GM23338 (cell line): ENCODE measurements at regions not wholly inside any gene's neighbourhood (a gene's known extent, or its start where the extent isn't known, plus 50 kb on each side); places are given as distances from the start of the nearest gene placed in this dataset.

ENCODE experiments used
- ATAC-seq: fragments of 200-7000 bp; cut with Tn5 transposase; 3 replicates; pipeline ENCODE4 v1.9.1; 2020
- DNase-seq: peaks from one replicate; pipeline ENCODE4 v3.0.0-alpha.2; 2015; ENCODE audit warnings: low spot score
- H2AFZ ChIP-seq: fragments of 200-600 bp; sonication (generic); 2 replicates; pipeline ENCODE4 v1.8.0; 2016; ENCODE audit warnings: antibody characterized with exemption, mild to moderate bottlenecking, moderate library complexity
- H3F3A ChIP-seq: fragments of 200-600 bp; sonication (generic); replicated peaks from 2 replicates; pipeline ENCODE4 v1.8.0; 2017; ENCODE audit warnings: antibody characterized with exemption, mixed run types, low read depth
- H3K27ac ChIP-seq: fragments of 200-600 bp; sonication (generic); 2 replicates; pipeline ENCODE4 v1.6.1; 2016; ENCODE audit warnings: low read depth
- H3K27me3 ChIP-seq: fragments of 200-600 bp; sonication (generic); 2 replicates; pipeline ENCODE4 v1.8.0; 2016; ENCODE audit warnings: mild to moderate bottlenecking, mixed run types, moderate library complexity; ENCODE audit not compliant: insufficient read depth
- H3K36me3 ChIP-seq: fragments of 200-600 bp; sonication (generic); 2 replicates; pipeline ENCODE4 v1.8.0; 2016; ENCODE audit warnings: mild to moderate bottlenecking; ENCODE audit not compliant: insufficient read depth
- H3K4me1 ChIP-seq: fragments of 200-600 bp; sonication (generic); 2 replicates; pipeline ENCODE4 v1.8.0; 2016; ENCODE audit warnings: mild to moderate bottlenecking, moderate library complexity; ENCODE audit not compliant: insufficient read depth
- H3K4me2 ChIP-seq: fragments of 200-600 bp; sonication (generic); 2 replicates; pipeline ENCODE4 v1.7.1; 2017; ENCODE audit warnings: mixed run types
- H3K4me3 ChIP-seq: fragments of 200-600 bp; sonication (generic); 2 replicates; pipeline ENCODE4 v1.6.1; 2016; ENCODE audit warnings: mixed run types
- H3K79me2 ChIP-seq: fragments of 200-600 bp; sonication (generic); replicated peaks from 2 replicates; pipeline ENCODE4 v1.8.0; 2017; ENCODE audit warnings: mild to moderate bottlenecking; ENCODE audit not compliant: insufficient read depth
- H3K9me2 ChIP-seq: fragments of 200-600 bp; sonication (generic); 2 replicates; pipeline ENCODE4 v1.8.0; 2017; ENCODE audit not compliant: insufficient read depth
- H4K20me1 ChIP-seq: fragments of 200-600 bp; sonication (generic); replicated peaks from 2 replicates; pipeline ENCODE4 v1.8.0; 2017; ENCODE audit warnings: mild to moderate bottlenecking; ENCODE audit not compliant: insufficient read depth
- H3K27ac Mint-ChIP-seq: 2 replicates; pipeline ENCODE4 v1.8.0; 2020; ENCODE audit warnings: inconsistent platforms, mild to moderate bottlenecking, moderate library complexity, mixed read lengths
- H3K27me3 Mint-ChIP-seq: 3 replicates; pipeline ENCODE4 v1.8.0; 2022; ENCODE audit warnings: low read depth, mild to moderate bottlenecking, moderate library complexity, mixed read lengths, inconsistent platforms; ENCODE audit not compliant: insufficient read depth, poor library complexity
- H3K36me3 Mint-ChIP-seq: 3 replicates; pipeline ENCODE4 v1.8.0; 2021; ENCODE audit warnings: low read depth, mild to moderate bottlenecking, inconsistent platforms, moderate library complexity, mixed read lengths
- H3K4me1 Mint-ChIP-seq: 3 replicates; pipeline ENCODE4 v1.8.0; 2020; ENCODE audit warnings: mild to moderate bottlenecking, inconsistent platforms, mixed read lengths
- H3K4me3 Mint-ChIP-seq: 3 replicates; pipeline ENCODE4 v1.8.0; 2021; ENCODE audit warnings: moderate library complexity, mild to moderate bottlenecking, inconsistent platforms, mixed read lengths
- H3K9me3 Mint-ChIP-seq: 3 replicates; pipeline ENCODE4 v1.8.0; 2020; ENCODE audit warnings: moderate library complexity, mild to moderate bottlenecking, inconsistent platforms, mixed read lengths
- CREB1 ChIP-seq: fragments of 250-450 bp; sonication (Bioruptor Pico); IDR thresholded peaks from 2 replicates; pipeline ENCODE4 v1.5.0; 2020; ENCODE audit warnings: low read depth, mild to moderate bottlenecking, moderate library complexity
- EZH2 ChIP-seq: fragments of 200-600 bp; sonication (generic); IDR thresholded peaks from one replicate; pipeline ENCODE4 v1.8.0; 2017; ENCODE audit warnings: antibody characterized with exemption, mild to moderate bottlenecking, low read depth; ENCODE audit not compliant: unreplicated experiment
- EZH2phosphoT487 ChIP-seq: fragments of 200-600 bp; sonication (generic); IDR thresholded peaks from one replicate; pipeline ENCODE4 v1.8.1; 2018; ENCODE audit warnings: antibody characterized with exemption; ENCODE audit not compliant: unreplicated experiment
- JUNB ChIP-seq: IDR thresholded peaks from one replicate; pipeline ENCODE4 v1.6.1; 2016; ENCODE audit warnings: antibody characterized with exemption; ENCODE audit not compliant: unreplicated experiment
- NANOG ChIP-seq: IDR thresholded peaks from 2 replicates; pipeline ENCODE4 v1.6.1; 2016; ENCODE audit warnings: antibody characterized with exemption, borderline replicate concordance
- POLR2AphosphoS5 ChIP-seq: IDR thresholded peaks from 2 replicates; pipeline ENCODE4 v1.6.1; 2016; ENCODE audit warnings: antibody characterized with exemption, low read depth
- STAT1 ChIP-seq: IDR thresholded peaks from one replicate; pipeline ENCODE4 v1.6.1; 2016; ENCODE audit warnings: antibody characterized with exemption; ENCODE audit not compliant: unreplicated experiment
- ZNF114 ChIP-seq: fragments of 250-450 bp; sonication (Bioruptor Pico); IDR thresholded peaks from 2 replicates; pipeline ENCODE4 v1.5.0; 2020; ENCODE audit warnings: mild to moderate bottlenecking, moderate library complexity
- ZNF331 ChIP-seq: fragments of 250-450 bp; sonication (Bioruptor Pico); IDR thresholded peaks from 2 replicates; pipeline ENCODE4 v1.5.0; 2020; ENCODE audit warnings: low read depth, mild to moderate bottlenecking, moderate library complexity
- TF ChIP-seq, protein P1 (sequence below): IDR thresholded peaks from 2 replicates; pipeline ENCODE4 v1.6.1; 2016; ENCODE audit warnings: antibody characterized with exemption
- TF ChIP-seq, protein P2 (sequence below), 2 experiments: fragments of 200-600 bp in 1 of 2; sonication (generic) in 1 of 2; conservative IDR thresholded peaks; 2 replicates each; pipeline versions ENCODE4 v1.5.1 to v1.6.1; 2016 to 2017; ENCODE audit warnings: antibody characterized with exemption in 2 of 2, low read depth in 2 of 2, mild to moderate bottlenecking in 2 of 2, moderate library complexity in 1 of 2
- TF ChIP-seq, protein P3 (sequence below): IDR thresholded peaks from one replicate; pipeline ENCODE4 v1.6.1; 2018; ENCODE audit warnings: antibody characterized with exemption; ENCODE audit not compliant: unreplicated experiment
- TF ChIP-seq, protein P4 (sequence below): fragments of 250-450 bp; sonication (Bioruptor Pico); IDR thresholded peaks from 2 replicates; pipeline ENCODE4 v1.5.0; 2020; ENCODE audit warnings: mild to moderate bottlenecking, moderate library complexity

DNA sequence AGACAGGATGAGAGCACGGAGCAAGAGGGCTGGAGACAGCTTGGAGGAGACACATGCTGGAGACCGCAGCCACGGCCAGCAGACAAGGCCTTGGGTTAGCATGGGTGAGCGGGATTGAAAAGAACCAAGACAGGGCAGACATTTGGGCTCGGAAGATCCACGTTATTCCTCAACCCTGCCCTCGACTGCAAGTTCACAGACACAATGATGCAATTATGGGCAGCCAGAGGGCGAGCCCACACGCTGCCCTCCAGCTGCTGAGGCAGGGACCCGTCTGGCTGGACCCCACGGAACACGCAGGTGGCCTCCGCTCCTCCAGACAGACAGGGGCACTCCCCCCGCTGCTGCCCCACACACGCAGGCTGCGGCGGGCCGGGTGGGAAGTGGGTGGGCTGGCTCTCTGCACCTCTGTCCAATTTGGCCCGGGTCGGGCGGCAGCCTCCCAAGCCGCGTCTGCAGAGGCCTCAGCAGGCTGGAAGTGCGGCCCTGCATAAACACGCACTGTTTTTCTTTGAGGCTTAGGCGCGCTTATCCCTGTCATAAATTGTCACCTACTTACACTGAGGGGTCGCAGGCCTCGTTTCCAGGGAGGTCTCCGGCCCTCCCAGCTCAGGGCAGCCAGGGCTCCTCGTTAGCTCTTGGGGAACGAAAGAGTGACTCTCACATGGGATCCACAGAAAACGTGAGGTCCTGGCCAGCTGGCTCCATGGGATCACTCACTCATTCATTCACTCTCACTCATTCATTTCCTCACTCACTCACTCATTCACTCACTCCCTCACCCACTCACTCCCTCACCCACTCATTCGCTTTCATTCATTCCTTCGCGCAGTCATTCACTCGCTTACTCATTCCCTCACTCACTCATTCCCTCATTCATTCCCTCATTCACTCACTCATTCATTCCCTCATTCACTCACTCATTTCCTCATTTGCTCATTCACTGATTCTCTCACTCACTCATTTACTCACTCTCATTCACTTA, 303.9 kb downstream of the C16orf95 start:
- Mint-ChIP-seq H3K4me1 (0 out of 3 replicates have a peak, but pooled peaks cover 3% of the 10 kb centered on the region), H3K4me3 (no peak overlapping the region), H3K36me3 (no peaks in the 10 kb centered on the region), H3K27me3 (no peaks in the 10 kb centered on the region), H3K27ac (no peak overlapping the region), H3K9me3 (no peaks in the 10 kb centered on the region)
- Histone ChIP-seq H4K20me1 (no peaks in the 10 kb centered on the region), H3K36me3 (no peaks in the 10 kb centered on the region), H3K4me2 (no peak overlapping the region), H2AFZ (peak overlapping the region; percentile 66; the same call in 1 of the 2 replicates), H3K27me3 (no peaks in the 10 kb centered on the region), H3K9me2 (0 out of 2 replicates have a peak, but pooled peaks cover 2% of the 10 kb centered on the region), H3K27ac (no peak overlapping the region), H3F3A (no peaks in the 10 kb centered on the region), H3K4me1 (no peaks in the 10 kb centered on the region), H3K4me3 (no peak overlapping the region), H3K79me2 (no peaks in the 10 kb centered on the region)
- TF ChIP-seq EZH2phosphoT487 (no peak), STAT1 (no peak), NANOG (no peak), CREB1 (no peak), POLR2AphosphoS5 (no peak), ZNF331 (CRISPR knock-in tag) (no peak), EZH2 (no peak), ZNF114 (CRISPR knock-in tag) (no peak), JUNB (no peak)
- TF ChIP-seq, protein P1, sequence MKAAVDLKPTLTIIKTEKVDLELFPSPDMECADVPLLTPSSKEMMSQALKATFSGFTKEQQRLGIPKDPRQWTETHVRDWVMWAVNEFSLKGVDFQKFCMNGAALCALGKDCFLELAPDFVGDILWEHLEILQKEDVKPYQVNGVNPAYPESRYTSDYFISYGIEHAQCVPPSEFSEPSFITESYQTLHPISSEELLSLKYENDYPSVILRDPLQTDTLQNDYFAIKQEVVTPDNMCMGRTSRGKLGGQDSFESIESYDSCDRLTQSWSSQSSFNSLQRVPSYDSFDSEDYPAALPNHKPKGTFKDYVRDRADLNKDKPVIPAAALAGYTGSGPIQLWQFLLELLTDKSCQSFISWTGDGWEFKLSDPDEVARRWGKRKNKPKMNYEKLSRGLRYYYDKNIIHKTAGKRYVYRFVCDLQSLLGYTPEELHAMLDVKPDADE, result no peak
- TF ChIP-seq, protein P2, sequence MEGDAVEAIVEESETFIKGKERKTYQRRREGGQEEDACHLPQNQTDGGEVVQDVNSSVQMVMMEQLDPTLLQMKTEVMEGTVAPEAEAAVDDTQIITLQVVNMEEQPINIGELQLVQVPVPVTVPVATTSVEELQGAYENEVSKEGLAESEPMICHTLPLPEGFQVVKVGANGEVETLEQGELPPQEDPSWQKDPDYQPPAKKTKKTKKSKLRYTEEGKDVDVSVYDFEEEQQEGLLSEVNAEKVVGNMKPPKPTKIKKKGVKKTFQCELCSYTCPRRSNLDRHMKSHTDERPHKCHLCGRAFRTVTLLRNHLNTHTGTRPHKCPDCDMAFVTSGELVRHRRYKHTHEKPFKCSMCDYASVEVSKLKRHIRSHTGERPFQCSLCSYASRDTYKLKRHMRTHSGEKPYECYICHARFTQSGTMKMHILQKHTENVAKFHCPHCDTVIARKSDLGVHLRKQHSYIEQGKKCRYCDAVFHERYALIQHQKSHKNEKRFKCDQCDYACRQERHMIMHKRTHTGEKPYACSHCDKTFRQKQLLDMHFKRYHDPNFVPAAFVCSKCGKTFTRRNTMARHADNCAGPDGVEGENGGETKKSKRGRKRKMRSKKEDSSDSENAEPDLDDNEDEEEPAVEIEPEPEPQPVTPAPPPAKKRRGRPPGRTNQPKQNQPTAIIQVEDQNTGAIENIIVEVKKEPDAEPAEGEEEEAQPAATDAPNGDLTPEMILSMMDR (conservative IDR thresholded peaks at IDR 0.05; ENCODE audit: low read depth in 2 of 2), result no peak
- TF ChIP-seq, protein P3, sequence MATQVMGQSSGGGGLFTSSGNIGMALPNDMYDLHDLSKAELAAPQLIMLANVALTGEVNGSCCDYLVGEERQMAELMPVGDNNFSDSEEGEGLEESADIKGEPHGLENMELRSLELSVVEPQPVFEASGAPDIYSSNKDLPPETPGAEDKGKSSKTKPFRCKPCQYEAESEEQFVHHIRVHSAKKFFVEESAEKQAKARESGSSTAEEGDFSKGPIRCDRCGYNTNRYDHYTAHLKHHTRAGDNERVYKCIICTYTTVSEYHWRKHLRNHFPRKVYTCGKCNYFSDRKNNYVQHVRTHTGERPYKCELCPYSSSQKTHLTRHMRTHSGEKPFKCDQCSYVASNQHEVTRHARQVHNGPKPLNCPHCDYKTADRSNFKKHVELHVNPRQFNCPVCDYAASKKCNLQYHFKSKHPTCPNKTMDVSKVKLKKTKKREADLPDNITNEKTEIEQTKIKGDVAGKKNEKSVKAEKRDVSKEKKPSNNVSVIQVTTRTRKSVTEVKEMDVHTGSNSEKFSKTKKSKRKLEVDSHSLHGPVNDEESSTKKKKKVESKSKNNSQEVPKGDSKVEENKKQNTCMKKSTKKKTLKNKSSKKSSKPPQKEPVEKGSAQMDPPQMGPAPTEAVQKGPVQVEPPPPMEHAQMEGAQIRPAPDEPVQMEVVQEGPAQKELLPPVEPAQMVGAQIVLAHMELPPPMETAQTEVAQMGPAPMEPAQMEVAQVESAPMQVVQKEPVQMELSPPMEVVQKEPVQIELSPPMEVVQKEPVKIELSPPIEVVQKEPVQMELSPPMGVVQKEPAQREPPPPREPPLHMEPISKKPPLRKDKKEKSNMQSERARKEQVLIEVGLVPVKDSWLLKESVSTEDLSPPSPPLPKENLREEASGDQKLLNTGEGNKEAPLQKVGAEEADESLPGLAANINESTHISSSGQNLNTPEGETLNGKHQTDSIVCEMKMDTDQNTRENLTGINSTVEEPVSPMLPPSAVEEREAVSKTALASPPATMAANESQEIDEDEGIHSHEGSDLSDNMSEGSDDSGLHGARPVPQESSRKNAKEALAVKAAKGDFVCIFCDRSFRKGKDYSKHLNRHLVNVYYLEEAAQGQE, result no peak
- TF ChIP-seq, protein P4, sequence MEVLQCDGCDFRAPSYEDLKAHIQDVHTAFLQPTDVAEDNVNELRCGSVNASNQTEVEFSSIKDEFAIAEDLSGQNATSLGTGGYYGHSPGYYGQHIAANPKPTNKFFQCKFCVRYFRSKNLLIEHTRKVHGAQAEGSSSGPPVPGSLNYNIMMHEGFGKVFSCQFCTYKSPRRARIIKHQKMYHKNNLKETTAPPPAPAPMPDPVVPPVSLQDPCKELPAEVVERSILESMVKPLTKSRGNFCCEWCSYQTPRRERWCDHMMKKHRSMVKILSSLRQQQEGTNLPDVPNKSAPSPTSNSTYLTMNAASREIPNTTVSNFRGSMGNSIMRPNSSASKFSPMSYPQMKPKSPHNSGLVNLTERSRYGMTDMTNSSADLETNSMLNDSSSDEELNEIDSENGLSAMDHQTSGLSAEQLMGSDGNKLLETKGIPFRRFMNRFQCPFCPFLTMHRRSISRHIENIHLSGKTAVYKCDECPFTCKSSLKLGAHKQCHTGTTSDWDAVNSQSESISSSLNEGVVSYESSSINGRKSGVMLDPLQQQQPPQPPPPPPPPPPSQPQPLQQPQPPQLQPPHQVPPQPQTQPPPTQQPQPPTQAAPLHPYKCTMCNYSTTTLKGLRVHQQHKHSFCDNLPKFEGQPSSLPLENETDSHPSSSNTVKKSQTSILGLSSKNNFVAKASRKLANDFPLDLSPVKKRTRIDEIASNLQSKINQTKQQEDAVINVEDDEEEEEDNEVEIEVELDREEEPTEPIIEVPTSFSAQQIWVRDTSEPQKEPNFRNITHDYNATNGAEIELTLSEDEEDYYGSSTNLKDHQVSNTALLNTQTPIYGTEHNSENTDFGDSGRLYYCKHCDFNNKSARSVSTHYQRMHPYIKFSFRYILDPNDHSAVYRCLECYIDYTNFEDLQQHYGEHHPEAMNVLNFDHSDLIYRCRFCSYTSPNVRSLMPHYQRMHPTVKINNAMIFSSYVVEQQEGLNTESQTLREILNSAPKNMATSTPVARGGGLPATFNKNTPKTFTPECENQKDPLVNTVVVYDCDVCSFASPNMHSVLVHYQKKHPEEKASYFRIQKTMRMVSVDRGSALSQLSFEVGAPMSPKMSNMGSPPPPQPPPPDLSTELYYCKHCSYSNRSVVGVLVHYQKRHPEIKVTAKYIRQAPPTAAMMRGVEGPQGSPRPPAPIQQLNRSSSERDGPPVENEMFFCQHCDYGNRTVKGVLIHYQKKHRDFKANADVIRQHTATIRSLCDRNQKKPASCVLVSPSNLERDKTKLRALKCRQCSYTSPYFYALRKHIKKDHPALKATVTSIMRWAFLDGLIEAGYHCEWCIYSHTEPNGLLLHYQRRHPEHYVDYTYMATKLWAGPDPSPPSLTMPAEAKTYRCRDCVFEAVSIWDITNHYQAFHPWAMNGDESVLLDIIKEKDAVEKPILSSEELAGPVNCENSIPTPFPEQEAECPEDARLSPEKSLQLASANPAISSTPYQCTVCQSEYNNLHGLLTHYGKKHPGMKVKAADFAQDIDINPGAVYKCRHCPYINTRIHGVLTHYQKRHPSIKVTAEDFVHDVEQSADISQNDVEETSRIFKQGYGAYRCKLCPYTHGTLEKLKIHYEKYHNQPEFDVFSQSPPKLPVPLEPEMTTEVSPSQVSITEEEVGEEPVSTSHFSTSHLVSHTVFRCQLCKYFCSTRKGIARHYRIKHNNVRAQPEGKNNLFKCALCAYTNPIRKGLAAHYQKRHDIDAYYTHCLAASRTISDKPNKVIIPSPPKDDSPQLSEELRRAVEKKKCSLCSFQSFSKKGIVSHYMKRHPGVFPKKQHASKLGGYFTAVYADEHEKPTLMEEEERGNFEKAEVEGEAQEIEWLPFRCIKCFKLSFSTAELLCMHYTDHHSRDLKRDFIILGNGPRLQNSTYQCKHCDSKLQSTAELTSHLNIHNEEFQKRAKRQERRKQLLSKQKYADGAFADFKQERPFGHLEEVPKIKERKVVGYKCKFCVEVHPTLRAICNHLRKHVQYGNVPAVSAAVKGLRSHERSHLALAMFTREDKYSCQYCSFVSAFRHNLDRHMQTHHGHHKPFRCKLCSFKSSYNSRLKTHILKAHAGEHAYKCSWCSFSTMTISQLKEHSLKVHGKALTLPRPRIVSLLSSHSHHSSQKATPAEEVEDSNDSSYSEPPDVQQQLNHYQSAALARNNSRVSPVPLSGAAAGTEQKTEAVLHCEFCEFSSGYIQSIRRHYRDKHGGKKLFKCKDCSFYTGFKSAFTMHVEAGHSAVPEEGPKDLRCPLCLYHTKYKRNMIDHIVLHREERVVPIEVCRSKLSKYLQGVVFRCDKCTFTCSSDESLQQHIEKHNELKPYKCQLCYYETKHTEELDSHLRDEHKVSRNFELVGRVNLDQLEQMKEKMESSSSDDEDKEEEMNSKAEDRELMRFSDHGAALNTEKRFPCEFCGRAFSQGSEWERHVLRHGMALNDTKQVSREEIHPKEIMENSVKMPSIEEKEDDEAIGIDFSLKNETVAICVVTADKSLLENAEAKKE (CRISPR knock-in tag), result no peak
- DNase-seq (peak; percentile 10), ATAC-seq (peak; percentile 43)
